Activated CD4-positive, alpha-beta T cell treated with anti-CD3 and anti-CD28 coated beads for 1 hour (primary cell): ENCODE measurements at regions not wholly inside any gene's neighbourhood (a gene's known extent, or its start where the extent isn't known, plus 50 kb on each side); places are given as distances from the start of the nearest gene placed in this dataset.
"Not testable (repeated sequence)": the region's sequence is repeated elsewhere in the genome, so short reads cannot be mapped to it uniquely, and the experiment has no call there.

Experiments
- DNase-seq: peaks from one replicate; pipeline ENCODE4 v3.0.0-alpha.2; 2020

DNA sequence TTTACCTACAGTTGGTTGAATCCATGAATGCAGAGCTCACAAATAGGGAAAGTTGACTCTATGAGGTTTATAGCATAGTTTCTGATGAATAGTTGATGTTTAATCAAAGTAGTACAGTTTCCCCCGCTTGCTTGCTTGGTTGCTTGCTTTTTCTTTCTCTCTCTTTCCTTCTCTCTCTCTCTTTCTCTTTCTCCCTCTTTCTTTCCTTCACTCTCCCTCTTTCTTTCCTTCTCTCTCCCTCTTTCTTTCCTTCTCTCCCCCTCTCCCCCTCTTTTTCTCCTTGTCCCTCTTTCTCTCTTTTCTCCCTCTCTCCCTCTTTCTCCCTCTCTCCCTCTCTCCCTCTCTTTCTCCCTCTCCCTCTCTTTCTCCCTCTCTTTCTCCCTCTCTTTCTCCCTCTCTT is 999.9 kb upstream of the CELF4 start:
- DNase-seq = no peak

- no peak for DNase-seq
Observed at GRCh38 chr18:38563396-38563980, 997.9 kb upstream of the CELF4 start.

DNA sequence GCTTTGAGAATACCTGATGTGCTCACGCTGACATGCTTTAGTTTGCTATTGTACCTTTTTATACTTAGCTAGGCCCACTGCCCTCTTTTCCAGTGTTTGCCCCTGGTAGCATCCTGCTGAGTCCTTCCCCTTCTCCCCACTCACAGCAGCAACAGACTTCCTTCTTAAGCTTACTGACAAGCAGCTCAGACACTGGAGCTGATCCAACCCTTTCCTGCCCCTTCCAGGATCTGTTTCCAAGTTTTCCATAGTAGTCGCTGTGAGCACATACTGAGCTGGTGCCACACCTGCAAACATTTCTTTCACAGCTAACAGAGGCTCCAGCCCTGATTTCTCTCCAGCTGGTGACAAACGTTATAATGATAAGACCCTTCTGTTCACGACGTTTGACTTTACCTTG is 991.4 kb upstream of the CELF4 start:
- DNase-seq = no peak

DNA sequence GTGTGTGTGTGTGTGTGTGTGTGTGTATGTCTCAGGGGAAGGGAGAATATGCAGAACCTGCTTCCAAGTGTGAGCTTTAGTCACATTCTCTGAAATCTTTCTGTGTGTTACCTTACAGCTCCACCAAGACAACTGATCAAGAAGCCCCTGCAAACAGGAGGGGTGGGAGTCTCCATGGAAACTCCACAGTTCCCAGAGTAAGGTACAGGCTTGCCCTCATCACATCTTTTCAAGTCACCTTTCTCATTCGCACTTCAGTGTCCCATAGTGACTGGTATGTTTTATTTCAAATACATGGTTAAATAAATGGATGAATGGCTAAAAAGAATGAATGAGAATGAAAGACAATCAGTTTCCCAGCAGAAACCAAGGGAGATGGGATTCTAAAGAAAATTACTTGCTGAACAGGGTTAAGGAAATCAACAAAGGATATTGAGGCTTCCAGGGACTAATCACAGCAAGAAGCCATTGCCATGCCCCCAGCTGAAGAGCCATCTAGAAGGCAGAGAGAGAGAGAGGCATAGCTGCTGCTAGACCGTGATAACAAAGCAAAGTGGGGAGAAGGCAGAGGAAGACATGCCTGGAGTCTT is 987.2 kb upstream of the CELF4 start:
- DNase-seq = no peak

- DNase-seq = no peak
Observed at GRCh38 chr18:38551881-38552280, 986.3 kb upstream of the CELF4 start.

GRCh38 chr18:38545071-38545470 is 979.5 kb upstream of the CELF4 start:
- DNase-seq = no peak

GRCh38 chr18:38539856-38540255 is 974.3 kb upstream of the CELF4 start:
- DNase-seq = no peak

- no peak for DNase-seq
Observed at GRCh38 chr18:38539371-38539770, 973.8 kb upstream of the CELF4 start.

GRCh38 chr18:38534073-38534472 is 968.5 kb upstream of the CELF4 start:
- DNase-seq = no peak

DNA sequence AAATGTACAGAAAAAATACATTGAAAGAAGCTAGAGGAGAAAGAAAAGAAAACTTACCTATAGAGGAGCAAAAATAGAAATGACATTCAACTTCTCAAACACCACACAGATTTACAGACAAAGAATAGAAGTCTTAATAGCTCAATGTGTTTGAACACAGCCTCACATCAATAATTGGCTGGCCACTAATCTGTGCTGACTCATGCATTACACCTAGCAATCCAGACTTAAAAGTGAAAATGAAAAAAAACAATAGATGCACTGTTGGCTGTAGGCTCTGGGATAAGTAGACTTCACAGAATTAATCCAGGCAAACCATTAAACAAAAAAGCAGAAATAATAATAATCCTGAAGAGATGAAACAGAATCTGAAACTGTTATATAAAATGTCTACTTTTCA is 961.3 kb upstream of the CELF4 start:
- no peak for DNase-seq

GRCh38 chr18:38525039-38525438 is 959.4 kb upstream of the CELF4 start:
- DNase-seq = no peak

DNA sequence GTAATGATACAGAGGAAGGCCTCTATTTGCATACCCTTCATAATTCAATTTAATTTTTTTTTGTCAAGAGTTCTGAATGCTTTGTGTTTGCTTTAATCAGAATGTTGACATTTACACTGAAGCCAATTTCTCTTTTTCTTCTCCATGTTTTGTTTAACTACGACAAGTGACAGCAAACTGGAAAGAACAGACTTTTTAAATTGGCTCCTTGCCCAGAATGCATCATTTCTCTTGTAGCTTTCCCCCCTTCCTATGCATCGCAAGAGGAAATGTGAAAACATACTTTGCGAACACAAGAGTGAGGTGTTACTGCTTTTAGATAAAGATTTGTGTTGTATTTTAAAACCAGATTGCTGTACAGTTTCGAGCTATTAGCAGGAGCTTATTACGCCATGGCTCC is 955.2 kb upstream of the CELF4 start:
- DNase-seq = no peak

DNA sequence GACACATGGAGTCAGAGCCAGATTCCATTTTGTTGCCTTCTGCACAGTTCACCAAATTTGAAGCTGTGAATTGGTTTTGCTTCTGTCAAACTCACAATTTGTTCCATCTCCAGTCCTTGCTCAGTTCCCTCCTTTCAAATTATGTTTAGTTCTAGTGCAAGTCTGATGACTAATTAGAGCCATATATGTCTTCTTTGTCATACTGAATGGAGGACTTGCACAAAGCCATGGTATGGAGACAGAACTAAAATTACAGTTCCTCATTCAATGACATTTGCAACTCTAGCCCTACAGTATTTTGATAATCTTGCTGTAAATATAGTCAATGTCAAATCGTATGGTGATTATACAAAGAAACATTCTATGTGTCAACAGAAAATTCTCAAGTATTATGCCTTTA is 936.9 kb upstream of the CELF4 start:
- no peak for DNase-seq

DNA sequence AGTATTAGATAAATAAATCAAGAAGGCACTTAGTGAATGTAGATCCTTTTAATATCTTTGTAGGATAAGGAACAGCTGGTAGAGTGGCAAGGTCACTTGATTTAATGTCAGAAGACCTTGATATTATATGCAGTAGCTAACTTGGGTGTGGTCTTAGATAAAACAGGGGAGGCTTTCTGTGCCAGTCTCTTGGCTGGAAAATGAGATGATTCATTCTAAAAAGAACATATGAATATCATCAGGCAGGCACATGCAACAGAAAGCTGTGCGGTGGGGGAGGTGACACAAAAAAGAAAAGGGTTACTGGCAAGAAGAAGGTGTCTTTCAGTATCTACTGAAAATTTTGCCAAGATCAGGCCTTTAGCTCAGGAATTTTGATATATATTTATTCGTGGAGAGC is 931.7 kb upstream of the CELF4 start:
- DNase-seq = no peak

DNA sequence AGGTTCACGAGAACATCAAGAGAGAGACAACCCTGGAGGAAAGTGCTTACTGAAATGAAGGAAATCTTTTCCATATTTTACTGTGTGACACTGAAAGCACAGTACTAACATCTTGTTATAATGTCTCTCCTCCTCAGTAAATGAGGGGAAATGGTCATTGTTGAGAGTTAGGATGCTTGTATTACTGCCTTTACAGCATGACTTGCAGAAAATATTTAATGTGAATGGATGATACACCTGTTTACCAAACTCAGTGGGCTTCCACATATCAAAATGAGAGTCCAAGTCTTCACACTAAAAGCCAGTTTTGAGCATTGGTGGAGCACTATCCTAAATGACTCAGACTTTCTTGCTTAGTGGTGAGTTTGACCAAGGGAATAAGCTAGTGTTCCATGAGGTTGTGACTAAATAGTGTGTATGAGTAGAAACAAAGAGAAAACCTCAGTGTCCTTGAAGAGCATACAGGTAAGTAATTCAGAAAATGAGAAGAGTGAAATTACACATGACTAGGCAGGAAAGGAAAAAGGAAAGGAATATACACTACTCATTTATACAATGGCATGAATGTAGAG is 930.7 kb upstream of the CELF4 start:
- DNase-seq = no peak

- no peak for DNase-seq
Observed at GRCh38 chr18:38494065-38494464, 928.5 kb upstream of the CELF4 start.

DNA sequence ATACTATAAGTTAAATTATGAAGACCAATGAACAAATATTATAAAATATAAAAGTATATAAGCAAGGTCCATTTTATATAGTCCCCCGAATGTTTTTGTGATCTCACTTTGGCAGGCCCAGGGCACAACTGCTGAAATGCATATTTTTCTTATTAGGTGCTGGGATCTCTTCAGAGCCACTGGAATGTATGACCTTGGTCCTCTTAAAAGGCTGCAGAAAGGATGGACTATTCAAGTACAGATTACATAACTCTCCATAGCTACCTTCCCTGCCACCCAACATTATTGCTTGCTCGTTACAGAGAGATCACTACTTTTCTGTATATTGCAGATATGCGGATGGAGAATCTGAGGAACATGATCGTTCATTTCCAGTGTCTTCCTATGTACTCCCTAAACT is 925.6 kb upstream of the CELF4 start:
- DNase-seq = no peak

- not testable (repeated sequence) for DNase-seq
Observed at GRCh38 chr18:38489721-38490120, 924.1 kb upstream of the CELF4 start.

- DNase-seq = no peak
Observed at GRCh38 chr18:38487521-38487920, 921.9 kb upstream of the CELF4 start.

DNA sequence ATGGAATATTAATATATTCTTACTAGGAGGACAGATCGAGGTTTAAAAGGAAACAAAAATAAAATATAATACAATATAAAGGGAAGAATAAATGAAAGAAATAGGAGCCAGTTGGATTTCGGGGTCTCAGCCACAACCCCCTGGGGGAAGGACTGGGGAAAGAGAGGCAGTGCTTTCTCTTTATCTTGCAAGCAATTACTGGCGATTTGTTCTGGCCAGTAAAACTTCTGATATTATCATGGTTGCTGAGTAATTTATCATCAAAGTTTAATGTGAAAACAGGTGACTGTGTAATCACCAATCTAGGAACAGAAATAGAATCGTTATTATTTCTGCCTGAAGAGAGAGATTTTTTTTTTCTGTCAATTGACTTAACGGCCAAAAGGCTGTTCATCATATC is 917.7 kb upstream of the CELF4 start:
- DNase-seq = no peak

GRCh38 chr18:38481576-38481975 is 916.0 kb upstream of the CELF4 start:
- DNase-seq = no peak

DNA sequence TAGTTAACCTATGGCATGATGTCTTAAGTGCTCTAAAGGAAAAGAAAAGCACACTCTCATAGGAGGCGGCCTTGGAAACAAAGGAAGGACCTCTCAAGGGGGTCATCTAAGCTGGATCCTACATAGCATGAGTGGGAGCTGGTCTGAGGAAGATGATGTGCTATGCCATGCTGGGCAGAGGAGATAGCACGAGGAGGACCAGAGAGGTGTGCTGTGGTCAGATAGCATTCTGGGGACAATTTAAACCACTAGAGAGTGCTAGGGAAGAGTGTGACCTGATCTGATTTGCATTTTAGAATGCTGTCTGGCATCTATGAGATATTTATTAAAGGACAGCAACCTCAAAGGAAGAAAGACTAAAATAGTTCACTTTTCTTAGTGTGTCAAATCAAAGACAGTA is 910.1 kb upstream of the CELF4 start:
- DNase-seq = no peak

- DNase-seq = no peak
Observed at GRCh38 chr18:38473535-38473934, 907.9 kb upstream of the CELF4 start.

GRCh38 chr18:38470421-38470820 is 904.8 kb upstream of the CELF4 start:
- no peak for DNase-seq

DNA sequence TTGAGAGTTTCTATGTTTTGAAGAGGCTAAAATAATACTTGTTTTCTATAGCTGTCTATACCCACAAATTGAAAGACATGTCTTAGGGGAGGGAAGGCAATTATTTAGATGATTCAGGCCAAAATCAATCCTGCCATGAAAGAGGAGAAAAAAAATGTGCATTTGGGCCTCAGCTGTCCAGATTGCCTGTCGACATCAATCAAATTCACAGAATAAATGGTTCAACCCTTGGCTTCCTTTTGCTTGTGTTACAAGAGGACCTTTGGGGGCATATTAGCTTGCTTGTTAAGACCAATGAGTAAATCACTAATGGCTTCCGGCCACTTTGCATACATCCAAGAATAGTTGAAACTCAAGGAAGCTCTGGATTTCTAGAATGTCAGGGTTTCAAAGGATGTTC is 900.8 kb upstream of the CELF4 start:
- DNase-seq = no peak
